CMK (cell line): ENCODE measurements at regions not wholly inside any gene's neighbourhood (a gene's known extent, or its start where the extent isn't known, plus 50 kb on each side); places are given as distances from the start of the nearest gene placed in this dataset.
"Not testable (repeated sequence)": the region's sequence is repeated elsewhere in the genome, so short reads cannot be mapped to it uniquely, and the experiment has no call there.

Experiments used
- DNase-seq: peaks from one replicate; pipeline ENCODE4 v3.0.0-alpha.2; 2010; ENCODE audit warnings: low read depth

GRCh38 chr1:90864681-90865080, 147.6 kb upstream of the BARHL2 start:
- DNase-seq = no peak

- no peak for DNase-seq
Observed at GRCh38 chr1:90862782-90863181, 145.7 kb upstream of the BARHL2 start.

GRCh38 chr1:90861421-90861820, 144.3 kb upstream of the BARHL2 start:
- not testable (repeated sequence) for DNase-seq

- no peak for DNase-seq
Observed at GRCh38 chr1:90856463-90857007, 139.4 kb upstream of the BARHL2 start.

GRCh38 chr1:90854397-90854924, 137.4 kb upstream of the BARHL2 start:
- no peak for DNase-seq

- no peak for DNase-seq
Observed at GRCh38 chr1:90851711-90852050, 134.6 kb upstream of the BARHL2 start.

GRCh38 chr1:90850898-90851710, 134.0 kb upstream of the BARHL2 start:
- no peak for DNase-seq

GRCh38 chr1:90850181-90850897, 133.2 kb upstream of the BARHL2 start:
- DNase-seq = no peak

- no peak for DNase-seq
Observed at GRCh38 chr1:90841473-90841872, 124.4 kb upstream of the BARHL2 start.

GRCh38 chr1:90840352-90840751, 123.2 kb upstream of the BARHL2 start:
- no peak for DNase-seq

- DNase-seq = no peak
Observed at GRCh38 chr1:90839323-90839722, 122.2 kb upstream of the BARHL2 start.

- DNase-seq = no peak
Observed at GRCh38 chr1:90838720-90839119, 121.6 kb upstream of the BARHL2 start.

GRCh38 chr1:90837420-90837819, 120.3 kb upstream of the BARHL2 start:
- DNase-seq = no peak

- DNase-seq = no peak
Observed at GRCh38 chr1:90836345-90836679, 119.2 kb upstream of the BARHL2 start.

- DNase-seq = no peak
Observed at GRCh38 chr1:90835661-90836344, 118.7 kb upstream of the BARHL2 start.

GRCh38 chr1:90834886-90835660, 118.0 kb upstream of the BARHL2 start:
- no peak for DNase-seq

- no peak for DNase-seq
Observed at GRCh38 chr1:90834354-90834885, 117.3 kb upstream of the BARHL2 start.

- no peak for DNase-seq
Observed at GRCh38 chr1:90833466-90834110, 116.5 kb upstream of the BARHL2 start.

- no peak for DNase-seq
Observed at GRCh38 chr1:90831910-90832309, 114.8 kb upstream of the BARHL2 start.

GRCh38 chr1:90826834-90827233, 109.7 kb upstream of the BARHL2 start:
- DNase-seq = no peak

- DNase-seq = no peak
Observed at GRCh38 chr1:90826024-90826423, 108.9 kb upstream of the BARHL2 start.
